ENCODE measurements at regions not wholly inside any gene's neighbourhood (a gene's known extent, or its start where the extent isn't known, plus 50 kb on each side); places are given as distances from the start of the nearest gene placed in this dataset.

- Histone ChIP-seq H3K4me3 (ENCODE audit: low read depth, low read length) (no peak overlapping the region), H3K36me3 (ENCODE audit: control insufficient read depth, insufficient read depth, low read length) (no peaks in the 10 kb centered on the region), H3K27me3 (ENCODE audit: control insufficient read depth, insufficient read depth, low read length) (no peaks in the 10 kb centered on the region)
- TF ChIP-seq CTCF (IDR thresholded peaks at IDR 0.05; ENCODE audit: insufficient read depth, low read length, severe bottlenecking) = no peak
- DNase-seq (ENCODE audit: low read depth) (no peak), FAIRE-seq (no peak)
Measured at GRCh38 chr13:79909644-79910043, 428.7 kb downstream of the NDFIP2 start.

GRCh38 chr13:79908381-79908780 lies 427.4 kb downstream of the NDFIP2 start:
- Histone ChIP-seq H3K36me3 (ENCODE audit: control insufficient read depth, insufficient read depth, low read length) (no peaks in the 10 kb centered on the region), H3K27me3 (ENCODE audit: control insufficient read depth, insufficient read depth, low read length) (no peaks in the 10 kb centered on the region), H3K4me3 (ENCODE audit: low read depth, low read length) (no peak overlapping the region)
- no peak for FAIRE-seq
- TF ChIP-seq CTCF (IDR thresholded peaks at IDR 0.05; ENCODE audit: insufficient read depth, low read length, severe bottlenecking) = no peak
- no peak for DNase-seq (ENCODE audit: low read depth)

GRCh38 chr13:79907527-79907926 lies 426.6 kb downstream of the NDFIP2 start:
- DNase-seq (ENCODE audit: low read depth) (no peak), FAIRE-seq (no peak)
- Histone ChIP-seq H3K27me3 (ENCODE audit: control insufficient read depth, insufficient read depth, low read length) (no peaks in the 10 kb centered on the region), H3K4me3 (ENCODE audit: low read depth, low read length) (no peak overlapping the region), H3K36me3 (ENCODE audit: control insufficient read depth, insufficient read depth, low read length) (no peaks in the 10 kb centered on the region)
- TF ChIP-seq CTCF (IDR thresholded peaks at IDR 0.05; ENCODE audit: insufficient read depth, low read length, severe bottlenecking) = no peak

GRCh38 chr13:79906345-79906744 lies 425.4 kb downstream of the NDFIP2 start:
- H3K36me3 ChIP-seq (ENCODE audit: control insufficient read depth, insufficient read depth, low read length) = no peaks in the 10 kb centered on the region
- no peaks in the 10 kb centered on the region for H3K27me3 ChIP-seq (ENCODE audit: control insufficient read depth, insufficient read depth, low read length)
- H3K4me3 ChIP-seq (ENCODE audit: low read depth, low read length) = no peak overlapping the region
- DNase-seq (ENCODE audit: low read depth) = no peak
- no peak for TF ChIP-seq CTCF (IDR thresholded peaks at IDR 0.05; ENCODE audit: insufficient read depth, low read length, severe bottlenecking)
- FAIRE-seq = no peak

GRCh38 chr13:79905018-79905417 lies 424.1 kb downstream of the NDFIP2 start:
- Histone ChIP-seq H3K4me3 (ENCODE audit: low read depth, low read length) (no peak overlapping the region), H3K36me3 (ENCODE audit: control insufficient read depth, insufficient read depth, low read length) (no peaks in the 10 kb centered on the region), H3K27me3 (ENCODE audit: control insufficient read depth, insufficient read depth, low read length) (no peaks in the 10 kb centered on the region)
- no peak for TF ChIP-seq CTCF (IDR thresholded peaks at IDR 0.05; ENCODE audit: insufficient read depth, low read length, severe bottlenecking)
- FAIRE-seq (no peak), DNase-seq (ENCODE audit: low read depth) (no peak)

GRCh38 chr13:79904581-79904980 lies 423.6 kb downstream of the NDFIP2 start:
- Histone ChIP-seq H3K27me3 (ENCODE audit: control insufficient read depth, insufficient read depth, low read length) (no peaks in the 10 kb centered on the region), H3K36me3 (ENCODE audit: control insufficient read depth, insufficient read depth, low read length) (no peaks in the 10 kb centered on the region), H3K4me3 (ENCODE audit: low read depth, low read length) (no peak overlapping the region)
- DNase-seq (ENCODE audit: low read depth) = no peak
- FAIRE-seq = no peak
- TF ChIP-seq CTCF (IDR thresholded peaks at IDR 0.05; ENCODE audit: insufficient read depth, low read length, severe bottlenecking) = no peak

Data from bronchial epithelial cell (primary cell).